ENCODE measurements at regions not wholly inside any gene's neighbourhood (a gene's known extent, or its start where the extent isn't known, plus 50 kb on each side); places are given as distances from the start of the nearest gene placed in this dataset.

GRCh38 chr4:138797646-138798045, 217.9 kb upstream of the NOCT start:
- TF ChIP-seq CTCF (IDR thresholded peaks at IDR 0.05) = no peak
- TF ChIP-seq POLR2AphosphoS5 (IDR thresholded peaks at IDR 0.05) = no peak
- TF ChIP-seq POLR2A (IDR thresholded peaks at IDR 0.05) = no peak
